ENCODE measurements at regions not wholly inside any gene's neighbourhood (a gene's known extent, or its start where the extent isn't known, plus 50 kb on each side); places are given as distances from the start of the nearest gene placed in this dataset.
A peak's percentile ranks its signal among the peaks of the same experiment; 100 is the strongest.

DNA sequence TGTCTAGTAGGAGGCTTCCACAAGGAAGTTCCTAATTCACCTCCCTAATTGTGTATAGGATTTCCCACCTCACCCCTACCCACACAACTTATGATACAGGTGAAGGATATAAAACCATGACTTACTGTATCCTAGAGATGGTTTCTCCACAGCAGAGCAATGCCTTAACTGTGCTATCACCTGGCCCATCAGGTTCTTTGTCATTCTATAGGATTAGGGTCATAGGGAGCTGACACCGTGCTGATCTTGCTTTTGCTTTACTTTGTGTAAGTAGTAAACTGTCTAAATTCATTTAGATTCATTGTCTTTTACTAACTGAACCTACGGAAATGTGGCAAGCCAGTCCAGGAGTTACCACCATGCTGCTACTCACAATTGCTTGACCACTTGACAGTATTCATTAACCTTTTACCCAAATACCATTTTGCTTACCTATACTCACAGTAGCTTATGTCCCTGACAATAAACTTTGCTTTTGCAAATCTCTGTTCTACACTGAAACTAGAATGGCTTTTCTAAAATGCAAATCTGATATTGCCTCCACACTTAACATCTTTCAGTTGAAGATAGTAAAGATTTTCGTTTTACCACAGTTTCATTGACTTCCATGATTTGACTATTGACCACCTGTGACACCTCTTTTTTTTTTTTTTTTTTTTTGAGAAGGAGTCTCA, 147.6 kb downstream of the IFI44 start:
- DNase-seq: no peak

GRCh38 chr1:78799926-78800325, 150.3 kb downstream of the IFI44 start:
- no peak for DNase-seq

DNA sequence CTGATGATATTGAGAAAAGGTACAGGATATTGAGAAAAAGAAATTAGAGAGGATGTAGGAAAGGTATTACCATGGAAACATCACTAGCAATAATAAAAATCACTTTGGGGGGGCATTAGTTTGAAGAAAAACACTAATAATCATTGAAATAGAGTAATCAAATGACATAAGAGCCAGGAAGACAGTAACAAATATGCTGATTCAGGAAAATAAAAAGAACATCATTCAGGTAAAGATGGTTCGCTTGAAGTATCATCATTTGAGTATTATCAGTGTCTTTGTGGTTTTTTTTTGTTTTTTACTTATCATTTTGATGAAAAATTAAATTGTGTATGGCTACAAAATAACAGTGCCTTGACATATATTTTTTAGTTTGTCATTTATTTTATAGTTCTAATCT, 164.5 kb downstream of the IFI44 start:
- DNase-seq: no peak

GRCh38 chr1:78825561-78825960, 175.9 kb downstream of the IFI44 start:
- no peak for DNase-seq

- DNase-seq: no peak
These were observed 176.9 kb downstream of the ADGRL4 start for GRCh38 chr1:78829644-78830043.

GRCh38 chr1:78830321-78830720, 176.2 kb downstream of the ADGRL4 start:
- DNase-seq: no peak

- no peak for DNase-seq
These were observed 174.7 kb downstream of the ADGRL4 start for GRCh38 chr1:78831731-78832360.

DNA sequence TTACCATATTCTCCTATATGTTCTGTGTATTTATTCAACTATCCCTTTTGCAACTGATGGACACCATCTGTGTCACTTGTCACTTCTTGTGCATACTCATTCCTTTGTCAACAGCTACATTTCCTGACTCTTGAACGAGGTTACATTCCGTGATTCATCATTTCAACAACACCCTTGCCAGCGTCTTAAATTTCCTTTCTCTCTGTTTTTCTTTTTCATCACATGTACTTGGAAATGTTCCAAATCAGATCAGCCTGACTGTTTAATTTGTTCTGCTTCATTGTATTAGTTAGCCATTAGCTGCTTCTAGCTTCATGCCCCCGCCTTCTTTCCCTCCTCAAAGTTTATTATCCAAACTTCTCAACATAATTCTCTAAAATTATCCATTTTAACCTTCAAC, 173.0 kb downstream of the ADGRL4 start:
- DNase-seq: no peak

DNA sequence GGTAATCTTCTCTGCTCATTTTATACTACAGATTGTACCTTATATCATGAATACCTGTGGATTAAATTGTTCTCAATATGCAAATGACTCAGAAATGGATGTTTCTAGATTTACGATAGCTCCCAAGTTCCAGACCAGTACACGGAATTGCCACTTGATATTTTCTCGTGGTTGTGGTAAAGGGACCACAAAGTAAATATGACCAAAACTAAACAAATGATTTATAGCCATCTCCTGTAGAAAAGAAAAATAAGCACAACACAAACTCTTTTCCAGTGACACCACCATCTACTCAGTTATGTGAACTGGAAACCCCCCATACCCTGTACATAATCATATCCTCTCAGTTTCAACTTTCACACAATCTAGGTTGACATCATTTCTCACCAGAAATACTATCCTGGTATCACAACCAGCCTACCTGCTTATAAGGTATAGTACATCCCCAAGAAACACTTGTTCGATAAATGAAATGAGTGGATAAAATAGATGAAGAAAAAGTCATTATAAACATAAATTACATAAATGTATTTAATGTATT, 172.3 kb downstream of the ADGRL4 start:
- DNase-seq: no peak

GRCh38 chr1:78836726-78837125, 169.8 kb downstream of the ADGRL4 start:
- DNase-seq: peak; percentile 27 to 45

DNA sequence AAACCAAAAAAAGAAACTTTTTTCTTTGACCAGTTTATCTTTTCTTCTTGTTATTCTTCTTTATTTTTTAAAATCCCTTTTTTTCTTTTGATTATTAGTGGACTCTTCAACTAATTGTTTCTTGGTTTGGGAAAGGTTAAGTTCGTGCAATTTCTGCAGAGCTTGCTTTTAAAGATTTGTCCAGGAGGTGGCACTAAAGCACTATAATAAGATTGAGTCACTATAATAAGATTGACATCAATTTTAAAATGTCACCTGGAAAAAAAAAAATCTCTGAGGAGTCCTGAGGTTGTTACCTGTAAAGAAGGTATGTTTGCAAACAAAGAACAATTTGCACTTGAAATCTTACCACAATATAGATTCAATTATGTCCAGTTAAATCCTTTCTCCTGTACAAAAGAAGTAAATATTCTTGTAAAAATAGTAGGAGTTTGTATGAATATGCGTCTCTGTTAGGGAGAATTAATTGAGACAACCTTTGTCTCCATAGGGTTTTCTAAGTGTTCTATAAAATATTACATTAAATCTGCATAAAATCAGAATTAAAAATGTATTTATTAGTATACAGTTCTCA, 166.7 kb downstream of the ADGRL4 start:
- peak; percentile 21 to 25 for DNase-seq
